ENCODE measurements at regions not wholly inside any gene's neighbourhood (a gene's known extent, or its start where the extent isn't known, plus 50 kb on each side); places are given as distances from the start of the nearest gene placed in this dataset.
"Not testable (repeated sequence)": the region's sequence is repeated elsewhere in the genome, so short reads cannot be mapped to it uniquely, and the experiment has no call there.

DNA sequence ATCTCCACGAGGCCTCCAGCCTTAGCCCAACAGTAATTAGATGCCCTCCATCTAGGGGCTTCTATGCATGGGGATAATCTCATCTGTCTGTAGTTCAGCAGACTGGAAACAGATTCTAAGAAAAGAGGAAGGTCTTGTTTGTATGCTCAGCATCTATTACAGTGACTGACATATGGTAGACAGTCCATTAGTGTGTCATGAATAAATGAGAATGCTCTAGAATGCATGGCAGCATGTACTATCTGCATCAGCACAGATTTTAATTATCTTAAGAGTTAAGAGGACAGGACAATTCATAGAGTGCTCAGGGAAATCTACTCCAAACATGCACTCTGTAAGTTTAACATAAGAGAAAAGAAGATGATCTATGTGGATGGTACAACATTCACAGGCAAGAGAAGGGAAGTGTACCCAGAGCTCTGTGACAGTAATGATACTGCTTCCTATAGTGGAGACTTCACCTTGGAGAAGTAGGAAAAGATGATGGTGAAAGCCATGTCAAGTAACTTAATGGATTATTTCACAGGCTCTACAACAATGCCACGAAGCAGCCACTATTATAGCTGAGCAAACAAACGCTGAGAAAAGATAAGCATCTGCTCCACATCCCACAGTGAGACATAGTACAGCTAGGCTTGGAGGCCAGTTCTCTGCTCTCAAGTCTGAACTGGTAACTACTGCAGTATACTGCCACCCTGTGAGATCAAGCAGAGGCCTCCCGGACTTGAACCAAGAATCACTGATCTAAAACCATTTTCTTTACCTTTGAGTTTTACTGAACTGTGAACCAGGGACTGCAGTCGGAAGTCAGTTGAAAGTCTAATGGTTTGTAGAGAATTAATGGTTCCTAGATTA, 309.2 kb upstream of the SPTLC3 start:
- DNase-seq = no peak

DNA sequence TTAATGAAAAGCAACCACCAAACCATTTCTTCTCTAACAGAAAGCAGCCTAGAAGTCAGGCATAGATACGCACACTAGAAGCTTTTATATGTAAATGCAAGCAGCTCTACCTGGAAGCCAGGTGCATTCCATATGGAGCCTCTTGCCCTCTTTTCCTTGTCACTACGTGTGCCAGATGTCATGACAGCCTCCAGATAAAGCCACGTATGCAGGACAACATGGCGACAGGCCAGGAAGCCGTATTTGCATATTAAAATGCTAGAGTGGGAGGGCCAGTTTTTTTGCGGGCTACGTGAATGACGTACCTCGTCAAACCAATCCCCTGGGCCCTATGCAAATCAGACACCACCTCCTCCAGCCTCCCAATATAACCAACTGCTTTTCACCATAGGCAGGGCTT, 308.1 kb upstream of the SPTLC3 start:
- DNase-seq = no peak

DNA sequence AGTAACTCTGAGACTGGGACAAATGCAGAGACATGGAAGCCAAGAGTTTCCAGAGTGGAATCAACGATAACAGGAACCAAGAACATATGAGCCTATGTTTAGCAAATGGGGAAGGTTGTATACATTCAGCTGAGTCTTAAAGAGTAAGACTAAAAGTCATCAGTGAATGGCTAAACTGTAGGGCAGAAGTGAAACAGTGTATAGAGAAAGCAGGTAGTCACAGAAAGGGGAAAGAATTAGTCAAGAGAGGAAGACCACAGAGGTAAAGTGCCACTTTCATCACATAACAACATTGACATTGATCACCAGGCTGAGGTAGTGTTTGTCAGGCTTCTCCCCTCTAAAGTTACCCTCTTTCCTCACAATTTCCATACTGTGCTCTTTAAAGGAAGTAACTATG, 306.5 kb upstream of the SPTLC3 start:
- no peak for DNase-seq

DNA sequence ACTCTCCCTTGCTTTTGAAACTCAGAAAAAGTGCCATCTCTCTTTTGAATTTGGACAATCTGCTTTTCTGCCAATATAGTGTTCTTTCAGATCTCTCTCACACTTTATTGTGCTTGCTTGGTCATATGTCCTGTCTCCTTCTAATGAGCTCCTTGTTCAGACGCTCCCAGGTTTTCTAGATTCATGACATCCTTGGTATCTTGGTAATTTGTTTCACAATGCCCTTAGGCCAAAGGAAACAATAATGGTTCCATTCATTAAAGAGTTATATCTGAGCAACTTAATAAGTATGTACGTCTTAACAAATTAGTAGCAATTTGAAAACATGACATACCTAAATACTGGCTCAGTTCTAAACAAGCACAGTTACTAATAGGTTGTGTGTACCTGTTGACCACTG, 293.4 kb upstream of the SPTLC3 start:
- DNase-seq = no peak

DNA sequence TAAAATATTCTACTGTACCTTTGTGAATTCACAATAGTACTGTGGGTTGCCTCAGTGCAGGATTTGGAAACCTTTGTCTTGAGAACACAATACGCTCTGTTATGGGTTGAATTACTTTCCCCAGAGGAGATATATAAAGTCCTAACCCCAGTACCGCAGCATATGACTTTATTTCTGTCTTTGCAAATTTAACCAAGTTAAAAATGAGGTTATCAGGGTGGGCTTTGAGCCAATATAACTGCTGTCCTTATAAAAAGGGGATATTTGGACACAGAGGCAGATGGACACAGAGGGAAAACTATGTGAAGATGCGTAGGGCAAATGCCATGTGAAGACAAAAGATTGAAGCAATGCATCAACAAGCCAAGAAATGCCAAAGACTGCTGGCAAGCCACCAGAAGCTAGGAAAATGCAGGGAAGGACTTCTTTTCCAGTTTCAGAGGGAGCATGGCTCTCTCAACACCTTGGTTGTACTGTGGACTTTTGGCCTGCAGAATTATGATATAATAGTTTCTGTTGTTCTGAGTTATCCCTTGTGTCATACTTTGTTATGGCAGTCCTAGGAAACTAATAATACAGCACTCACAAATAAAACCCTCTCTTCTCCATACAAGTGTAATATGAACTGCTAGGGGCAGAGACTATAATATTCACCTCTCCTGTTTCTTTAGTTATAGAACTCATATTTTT, 292.6 kb upstream of the SPTLC3 start:
- no peak for DNase-seq

DNA sequence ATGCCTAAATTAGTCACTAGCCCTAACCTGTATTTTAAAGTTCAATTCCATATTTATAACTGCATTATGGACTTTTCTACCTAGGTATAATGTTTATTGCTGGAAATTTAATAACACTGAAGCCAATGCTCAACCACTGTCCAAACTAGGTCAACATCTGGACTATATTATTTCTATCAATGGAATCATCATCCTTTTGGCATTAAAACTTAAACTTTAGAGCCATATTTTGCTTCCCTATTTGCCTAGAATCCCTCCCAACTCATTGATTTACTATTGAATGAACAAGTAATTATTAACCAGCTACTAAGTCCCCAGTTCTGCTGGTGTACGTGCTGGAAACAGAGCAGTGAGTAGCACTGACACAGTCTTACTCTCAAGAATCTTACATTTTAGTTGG, 291.7 kb upstream of the SPTLC3 start:
- no peak for DNase-seq

DNA sequence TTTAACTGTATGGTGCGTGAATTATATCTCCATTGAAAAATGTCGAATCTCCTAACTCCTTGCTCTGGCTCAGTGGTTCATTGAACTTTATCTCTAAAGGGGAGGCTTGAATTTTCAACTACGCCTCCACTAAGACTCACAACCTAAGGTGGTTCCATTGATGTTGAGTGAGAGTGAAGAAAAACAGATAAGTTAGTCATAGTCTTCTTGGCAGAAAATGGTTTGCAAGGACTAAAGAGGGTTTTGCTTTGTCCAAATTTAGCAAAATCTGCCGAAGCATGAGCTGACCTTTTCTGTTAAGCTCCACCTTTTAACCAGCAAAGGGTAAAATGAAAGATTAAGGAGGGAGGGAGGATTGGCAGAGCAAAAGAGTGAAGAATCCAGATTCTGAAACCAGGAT, 290.2 kb upstream of the SPTLC3 start:
- no peak for DNase-seq

DNA sequence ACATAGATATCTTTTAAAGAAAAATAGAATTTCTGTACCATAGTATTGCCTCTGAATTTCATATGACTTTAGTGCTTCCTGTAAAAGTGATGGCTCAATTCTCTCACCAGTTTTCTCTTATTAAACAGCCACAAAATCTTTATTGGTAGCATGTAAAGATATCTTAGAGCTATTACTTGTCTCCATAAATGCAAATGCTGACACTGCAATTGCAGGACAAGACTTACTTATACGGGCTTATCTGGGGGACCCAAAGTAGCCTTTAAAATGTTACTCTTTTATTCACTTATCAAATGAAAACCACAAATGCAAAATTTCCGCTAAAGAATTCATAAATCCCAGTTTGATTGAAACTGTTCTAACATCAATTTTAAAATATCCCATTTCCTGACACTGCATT, 287.1 kb upstream of the SPTLC3 start:
- no peak for DNase-seq

DNA sequence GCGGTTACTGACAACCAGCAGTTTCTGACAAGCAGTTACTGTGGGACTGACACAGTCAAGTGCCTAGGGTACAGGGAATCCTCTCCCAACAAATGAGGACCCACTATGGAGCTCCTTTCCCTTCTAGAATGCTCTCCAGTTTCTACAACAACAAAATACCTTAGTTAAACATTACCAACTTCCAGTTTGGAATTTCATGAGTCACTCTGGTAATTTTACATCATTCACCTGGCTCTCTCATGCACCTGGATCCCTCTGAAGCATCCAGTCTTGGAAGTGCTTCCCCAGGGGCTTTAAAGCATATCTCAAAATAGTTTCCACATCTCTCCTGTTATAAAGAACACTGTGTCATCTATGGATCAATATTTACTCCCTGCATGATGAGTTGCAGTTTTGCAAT, 286.7 kb upstream of the SPTLC3 start:
- no peak for DNase-seq

DNA sequence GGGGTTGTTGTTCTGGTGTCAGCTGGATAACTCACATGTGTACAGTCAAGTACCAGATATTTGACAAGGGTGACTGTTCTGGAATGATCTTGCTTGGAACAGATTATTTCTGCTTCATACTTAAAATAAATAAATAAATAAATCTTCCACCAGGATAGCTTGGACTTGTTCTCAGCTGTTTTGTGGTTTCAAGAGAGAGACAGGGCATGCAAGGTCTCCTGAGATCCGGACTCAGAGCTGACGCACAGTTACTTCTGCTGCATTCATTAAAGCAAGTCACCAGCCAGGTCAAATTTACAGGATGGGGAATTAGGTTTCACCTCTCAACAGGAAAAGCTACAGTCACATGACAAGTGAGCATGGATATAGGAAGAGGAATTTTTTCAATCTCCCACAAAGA, 285.0 kb upstream of the SPTLC3 start:
- DNase-seq = no peak

DNA sequence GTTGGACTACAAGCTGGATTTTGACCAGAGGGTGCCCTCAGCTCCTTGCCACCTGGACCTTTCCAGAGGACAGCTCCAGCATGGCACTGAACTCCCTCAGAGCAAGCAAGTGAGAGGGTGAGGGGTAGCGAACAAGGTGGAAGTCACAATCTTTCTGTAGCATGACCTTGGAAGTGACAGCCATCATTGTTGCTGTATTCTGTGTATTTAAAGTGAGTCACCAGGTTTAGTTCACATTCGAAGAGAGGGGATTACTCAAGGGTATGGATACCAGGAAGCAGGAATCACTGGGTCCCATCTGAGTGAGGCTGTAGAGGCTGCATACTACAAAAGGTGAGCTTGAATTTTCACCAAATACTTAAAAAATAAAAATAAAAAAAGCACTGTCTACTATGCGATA, 280.0 kb upstream of the SPTLC3 start:
- DNase-seq = no peak

DNA sequence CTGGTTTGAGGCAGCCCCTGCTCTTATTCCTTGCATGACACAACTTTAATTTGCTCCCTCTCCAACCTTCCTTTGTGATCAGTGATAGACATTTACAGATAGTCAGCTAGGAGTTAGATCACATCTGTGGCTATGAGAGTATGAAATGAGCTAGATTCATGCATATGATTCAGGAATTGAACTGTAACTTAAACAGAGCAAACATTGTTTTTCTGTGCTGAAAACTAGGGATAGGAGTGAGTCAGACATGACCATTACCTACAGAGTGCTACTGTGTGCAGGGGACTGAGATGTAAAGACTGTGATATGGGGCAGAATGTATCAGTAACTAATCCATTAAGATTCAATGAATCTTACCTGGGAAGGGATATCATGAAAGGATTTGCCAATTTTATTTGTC, 279.4 kb upstream of the SPTLC3 start:
- DNase-seq = no peak

DNA sequence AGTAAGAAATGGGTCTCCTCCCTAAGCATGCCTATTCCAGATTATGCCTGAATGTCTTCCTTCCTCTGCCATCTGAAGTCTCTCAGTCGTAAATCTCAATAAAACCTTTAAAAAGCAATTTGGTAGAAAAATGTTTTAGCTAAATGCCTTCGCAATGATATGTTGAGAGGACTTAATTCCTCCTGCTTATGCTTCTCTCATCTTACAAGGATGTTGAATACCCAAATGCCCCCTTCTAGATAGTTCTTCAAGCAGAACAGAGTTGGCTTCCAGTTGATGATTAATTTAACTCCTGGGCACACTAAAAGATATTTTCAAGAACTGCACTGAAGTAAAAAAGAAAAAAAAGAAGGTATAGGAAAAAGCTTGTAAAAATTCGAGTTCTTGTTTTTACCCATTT, 275.0 kb upstream of the SPTLC3 start:
- no peak for DNase-seq

DNA sequence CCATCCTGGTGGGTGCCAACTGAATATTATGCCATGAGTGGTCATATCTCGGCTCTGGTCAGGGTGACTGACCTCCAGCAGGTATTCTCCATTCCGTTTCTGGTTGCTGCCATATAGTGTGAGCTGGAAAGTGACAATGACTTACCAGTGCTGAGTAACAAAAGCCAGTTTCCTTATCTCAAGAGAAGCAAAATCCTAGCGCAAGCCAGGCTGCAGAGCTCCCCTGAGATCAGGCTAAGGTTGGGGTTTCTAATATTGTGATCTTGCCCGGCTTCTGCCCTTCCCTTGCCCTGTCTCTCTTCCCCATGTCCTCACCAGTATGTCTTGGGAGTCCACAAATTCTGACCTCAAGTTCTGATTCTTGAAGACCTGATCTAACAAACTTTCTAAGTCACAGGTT, 271.3 kb upstream of the SPTLC3 start:
- DNase-seq = no peak

DNA sequence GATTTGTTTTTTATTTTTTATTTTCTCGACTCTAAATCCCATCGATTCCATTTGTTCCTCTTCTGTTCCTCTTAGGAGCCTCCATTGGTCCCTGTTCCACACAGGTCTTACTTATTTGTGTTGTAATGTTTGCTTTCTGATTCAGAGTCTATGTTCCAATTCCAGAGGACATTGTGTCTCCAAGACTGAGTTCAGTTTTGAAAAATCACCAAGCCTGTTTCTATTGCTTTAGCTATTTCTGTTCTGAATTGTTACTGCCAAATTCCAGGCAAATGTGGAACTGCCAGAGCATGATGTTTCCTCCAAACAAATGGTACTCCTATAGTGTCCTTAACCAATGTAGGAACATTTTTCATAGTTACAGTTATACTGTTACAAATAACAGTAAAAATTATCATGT, 270.9 kb upstream of the SPTLC3 start:
- DNase-seq = no peak

DNA sequence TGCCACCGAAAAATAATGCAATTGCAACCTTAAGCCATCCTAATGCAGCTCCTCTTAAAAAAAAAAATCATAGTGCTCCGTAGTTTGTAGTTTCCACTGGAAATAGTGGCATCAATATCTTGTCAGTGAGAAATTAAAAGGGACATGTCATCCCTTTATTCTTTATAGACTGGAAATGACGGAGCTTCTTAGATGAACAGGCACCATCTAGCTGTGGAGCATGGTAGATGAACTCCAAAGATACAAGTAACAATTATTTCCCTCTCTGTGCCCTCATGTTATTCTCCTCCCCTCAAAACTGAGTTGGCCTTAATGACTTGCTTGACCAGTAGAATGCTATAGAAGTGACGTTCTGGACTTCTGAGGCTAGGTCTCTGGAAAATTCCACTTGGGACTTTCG, 268.1 kb upstream of the SPTLC3 start:
- DNase-seq = no peak

DNA sequence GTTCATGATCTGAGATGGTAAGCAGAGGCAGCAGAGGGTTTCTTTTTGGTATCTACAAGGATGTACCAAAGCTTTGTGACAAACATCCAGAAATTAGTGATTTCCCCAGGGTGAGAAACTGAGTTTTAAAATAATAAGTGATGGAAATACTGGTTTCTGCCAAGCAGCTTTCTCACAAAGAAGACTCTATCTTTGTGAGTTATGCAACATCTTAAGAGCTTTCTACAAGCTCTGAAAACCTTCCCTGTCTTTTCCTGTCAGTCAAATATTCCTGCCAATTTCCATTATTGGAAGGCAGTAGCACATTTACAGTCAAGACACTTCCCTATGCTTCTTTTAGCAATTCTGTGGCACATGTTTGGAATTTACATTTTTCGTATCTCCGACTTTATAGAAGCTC, 264.7 kb upstream of the SPTLC3 start:
- DNase-seq = no peak

DNA sequence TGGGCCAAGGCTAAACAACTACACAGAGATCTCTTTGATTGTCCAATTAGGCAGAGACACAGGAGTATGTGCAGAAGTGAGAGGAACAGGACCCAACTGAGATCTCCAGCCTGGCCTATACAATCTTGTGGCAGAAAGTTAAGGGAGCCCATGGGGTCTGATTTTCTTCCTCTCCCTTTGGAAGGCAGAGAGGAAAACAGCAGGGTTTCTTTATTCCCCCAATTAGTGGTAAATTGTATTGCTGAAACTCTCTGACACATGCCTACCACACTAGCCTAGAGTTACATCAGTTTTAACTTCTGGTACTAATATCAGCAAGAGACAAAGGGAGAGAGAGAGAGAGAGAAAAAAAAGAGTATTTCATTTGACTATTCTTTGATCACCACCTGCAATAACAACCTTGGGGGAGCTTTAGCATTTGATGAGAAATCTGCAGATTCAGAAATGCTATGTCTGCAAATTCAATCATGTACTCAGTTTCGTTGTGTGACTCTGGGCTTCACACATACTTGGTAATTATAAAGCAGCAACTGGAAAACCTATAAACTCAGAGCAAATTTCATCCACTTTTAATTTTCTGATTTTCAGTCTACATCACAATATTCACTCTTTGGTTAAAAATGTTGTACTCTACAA, 260.3 kb upstream of the SPTLC3 start:
- no peak for DNase-seq

DNA sequence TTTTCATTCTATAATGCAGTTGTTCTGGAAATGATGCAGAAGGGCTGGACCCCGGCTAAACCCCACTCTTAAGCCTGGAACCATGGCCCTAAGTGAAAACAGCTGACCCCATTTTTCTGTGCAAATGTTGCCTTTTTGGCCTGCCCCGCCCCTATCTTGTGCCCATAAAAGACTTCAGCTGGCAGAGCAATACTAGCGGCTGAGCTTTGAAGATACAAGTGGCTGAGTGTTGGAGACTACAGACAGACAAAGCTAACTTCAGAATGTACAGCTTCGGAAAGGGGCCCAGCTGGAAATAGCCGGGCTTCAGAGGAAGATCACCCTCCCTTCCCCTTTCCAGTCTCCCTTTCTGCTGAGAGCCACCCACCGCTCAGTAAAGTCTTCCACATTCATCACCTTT, 258.6 kb upstream of the SPTLC3 start:
- DNase-seq = no peak

DNA sequence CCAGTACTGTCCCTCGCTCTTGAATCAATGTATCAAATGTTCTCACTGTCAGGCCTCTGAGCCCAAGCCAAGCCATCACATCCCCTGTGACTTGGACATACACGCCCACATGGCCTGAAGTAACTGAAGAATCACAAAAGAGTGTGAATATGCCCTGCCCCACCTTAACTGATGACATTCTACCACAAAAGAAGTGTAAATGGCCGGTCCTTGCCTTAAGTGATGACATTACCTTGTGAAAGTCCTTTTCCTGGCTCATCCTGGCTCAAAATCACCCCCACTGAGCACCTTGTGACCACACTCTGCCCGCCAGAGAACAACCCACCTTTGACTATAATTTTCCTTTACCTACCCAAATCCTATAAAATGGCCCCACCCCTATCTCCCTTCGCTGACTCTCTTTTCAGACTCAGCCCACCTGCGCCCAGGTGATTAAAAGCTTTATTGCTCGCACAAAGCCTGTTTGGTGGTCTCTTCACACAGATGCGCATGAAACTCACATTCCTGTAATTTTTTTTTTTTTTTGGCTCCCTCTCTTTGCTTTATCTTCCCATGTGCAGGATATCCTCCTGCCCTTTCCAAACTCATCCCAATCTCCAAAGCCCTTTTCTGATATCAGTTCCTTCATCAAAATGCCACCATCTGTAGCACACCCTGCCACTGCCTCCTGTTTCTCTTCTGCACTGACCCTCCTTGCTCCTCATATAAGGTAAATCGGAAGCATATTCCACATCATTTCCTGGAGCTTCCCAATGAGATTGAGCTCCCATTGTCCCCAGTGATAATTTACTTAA, 255.7 kb upstream of the SPTLC3 start:
- DNase-seq = not testable (repeated sequence)

DNA sequence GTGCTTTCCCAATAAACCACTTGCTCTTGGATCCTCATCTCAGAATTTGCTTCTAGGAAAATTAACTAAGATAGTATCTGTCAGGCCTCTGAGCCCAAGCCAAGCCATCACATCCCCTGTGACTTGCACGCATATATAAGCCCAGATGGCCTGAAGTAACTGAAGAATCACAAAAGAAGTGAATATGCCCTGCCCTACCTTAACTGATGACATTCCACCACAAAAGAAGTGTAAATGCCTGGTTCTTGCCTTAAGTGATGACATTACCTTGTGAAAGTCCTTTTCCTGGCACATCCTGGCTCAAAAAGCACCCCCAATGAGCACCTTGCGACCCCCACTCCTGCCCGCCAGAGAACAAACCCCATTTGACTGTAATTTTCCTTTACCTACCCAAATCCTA, 255.0 kb upstream of the SPTLC3 start:
- DNase-seq = not testable (repeated sequence)

DNA sequence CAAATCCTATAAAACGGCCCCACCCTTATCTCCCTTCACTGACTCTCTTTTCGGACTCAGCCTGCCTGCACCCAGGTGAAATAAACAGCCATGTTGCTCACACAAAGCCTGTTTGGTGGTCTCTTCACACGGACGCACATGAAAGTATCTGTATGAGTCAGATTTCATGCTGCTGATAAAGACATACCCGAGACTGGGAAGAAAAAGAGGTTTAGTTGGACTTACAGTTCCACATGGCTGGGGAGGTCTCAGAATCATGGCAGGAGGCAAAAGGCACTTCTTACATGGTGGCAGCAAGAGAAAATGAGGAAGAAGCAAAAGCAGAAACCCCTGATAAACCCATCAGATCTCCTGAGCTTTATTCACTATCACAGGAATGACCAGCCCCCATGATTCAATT, 249.3 kb upstream of the SPTLC3 start:
- DNase-seq = not testable (repeated sequence)

DNA sequence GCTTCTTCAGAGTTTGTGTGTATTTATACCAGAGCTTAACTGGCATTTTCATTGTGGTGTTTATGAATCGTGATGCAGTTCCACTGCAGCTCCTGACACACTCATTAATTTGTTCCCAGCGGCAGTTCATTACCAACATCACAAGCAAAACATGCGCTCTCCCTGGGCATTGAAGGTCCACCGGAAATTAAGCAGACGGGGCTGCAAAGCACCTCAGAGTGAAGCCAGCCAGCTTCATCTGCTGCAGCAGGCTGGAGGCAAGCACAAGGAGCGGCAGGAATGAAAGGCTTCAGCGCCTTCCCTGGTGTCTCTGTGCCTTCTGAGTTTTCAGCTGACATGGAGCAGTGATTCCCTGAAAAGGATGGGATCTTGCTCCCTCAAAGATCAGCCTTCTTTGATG, 246.0 kb upstream of the SPTLC3 start:
- no peak for DNase-seq
